ENCODE measurements at regions not wholly inside any gene's neighbourhood (a gene's known extent, or its start where the extent isn't known, plus 50 kb on each side); places are given as distances from the start of the nearest gene placed in this dataset.

DNA sequence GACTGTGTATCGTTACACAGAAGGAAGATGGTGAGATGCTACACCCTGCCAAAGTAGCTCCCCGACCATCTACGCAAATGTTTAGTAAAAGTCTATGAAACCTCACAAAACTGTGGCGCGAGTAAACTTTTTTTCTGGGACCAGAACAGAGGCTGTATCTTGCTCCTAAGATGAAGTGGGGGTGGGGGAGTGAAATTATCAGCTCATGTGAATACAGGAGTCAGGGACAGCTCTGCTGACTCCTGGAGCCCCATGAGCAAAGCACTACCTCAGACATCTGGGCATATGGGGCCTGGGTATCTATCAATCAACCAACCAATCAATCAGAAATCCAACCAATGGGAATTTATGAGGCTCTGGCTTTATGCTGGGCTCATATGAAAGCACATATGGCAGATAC, 138.6 kb upstream of the RANBP3L start:
- Histone ChIP-seq H3K9me3 (ENCODE audit: severe bottlenecking) (no peaks in the 10 kb centered on the region), H3K4me1 (ENCODE audit: insufficient read depth, poor library complexity, severe bottlenecking) (peaks cover 32% of the 10 kb centered on the region), H3K27me3 (ENCODE audit: insufficient read depth, poor library complexity, severe bottlenecking) (no peaks in the 10 kb centered on the region), H3K27ac (ENCODE audit: poor library complexity, severe bottlenecking) (no peak overlapping the region), H3K36me3 (ENCODE audit: low read depth) (no peaks in the 10 kb centered on the region), H3K4me3 (ENCODE audit: severe bottlenecking) (no peak overlapping the region)
- ATAC-seq (ENCODE audit: low read depth), result no peak
- TF ChIP-seq, protein P1, sequence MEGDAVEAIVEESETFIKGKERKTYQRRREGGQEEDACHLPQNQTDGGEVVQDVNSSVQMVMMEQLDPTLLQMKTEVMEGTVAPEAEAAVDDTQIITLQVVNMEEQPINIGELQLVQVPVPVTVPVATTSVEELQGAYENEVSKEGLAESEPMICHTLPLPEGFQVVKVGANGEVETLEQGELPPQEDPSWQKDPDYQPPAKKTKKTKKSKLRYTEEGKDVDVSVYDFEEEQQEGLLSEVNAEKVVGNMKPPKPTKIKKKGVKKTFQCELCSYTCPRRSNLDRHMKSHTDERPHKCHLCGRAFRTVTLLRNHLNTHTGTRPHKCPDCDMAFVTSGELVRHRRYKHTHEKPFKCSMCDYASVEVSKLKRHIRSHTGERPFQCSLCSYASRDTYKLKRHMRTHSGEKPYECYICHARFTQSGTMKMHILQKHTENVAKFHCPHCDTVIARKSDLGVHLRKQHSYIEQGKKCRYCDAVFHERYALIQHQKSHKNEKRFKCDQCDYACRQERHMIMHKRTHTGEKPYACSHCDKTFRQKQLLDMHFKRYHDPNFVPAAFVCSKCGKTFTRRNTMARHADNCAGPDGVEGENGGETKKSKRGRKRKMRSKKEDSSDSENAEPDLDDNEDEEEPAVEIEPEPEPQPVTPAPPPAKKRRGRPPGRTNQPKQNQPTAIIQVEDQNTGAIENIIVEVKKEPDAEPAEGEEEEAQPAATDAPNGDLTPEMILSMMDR (IDR thresholded peaks at IDR 0.05; ENCODE audit: poor library complexity, severe bottlenecking), result no peak
- DNase-seq (ENCODE audit: low spot score), result no peak

DNA sequence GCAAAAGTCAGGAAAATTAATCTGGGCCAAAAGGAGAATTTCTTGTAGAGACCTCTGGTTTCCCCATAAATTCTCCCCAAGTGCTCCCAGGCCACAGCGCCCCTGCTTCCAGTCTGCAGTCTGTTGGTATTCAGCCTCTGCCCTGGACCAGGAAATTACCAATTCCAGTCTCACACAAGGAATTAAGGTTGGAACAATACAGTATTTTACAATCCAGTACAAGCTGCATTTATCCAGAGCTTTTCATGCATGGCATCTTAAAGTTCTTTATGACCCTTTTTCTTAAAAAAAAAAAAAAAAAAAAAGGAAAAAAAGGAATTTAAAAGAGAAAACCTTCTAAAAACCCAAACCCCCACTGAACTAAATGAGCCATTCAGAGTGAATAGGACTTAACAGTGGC, 139.6 kb upstream of the RANBP3L start:
- peaks cover 32% of the 10 kb centered on the region for H3K4me1 ChIP-seq (ENCODE audit: insufficient read depth, poor library complexity, severe bottlenecking)
- H3K9me3 ChIP-seq (ENCODE audit: severe bottlenecking), result no peaks in the 10 kb centered on the region
- H3K27me3 ChIP-seq (ENCODE audit: insufficient read depth, poor library complexity, severe bottlenecking), result no peaks in the 10 kb centered on the region
- H3K4me3 ChIP-seq (ENCODE audit: severe bottlenecking), result no peak overlapping the region
- ATAC-seq (ENCODE audit: low read depth), result no peak
- DNase-seq (ENCODE audit: low spot score), result no peak
- peak overlapping the region; percentile 62 for H3K27ac ChIP-seq (ENCODE audit: poor library complexity, severe bottlenecking)
- H3K36me3 ChIP-seq (ENCODE audit: low read depth), result no peaks in the 10 kb centered on the region
- TF ChIP-seq, protein P1 (IDR thresholded peaks at IDR 0.05; ENCODE audit: poor library complexity, severe bottlenecking), result no peak

DNA sequence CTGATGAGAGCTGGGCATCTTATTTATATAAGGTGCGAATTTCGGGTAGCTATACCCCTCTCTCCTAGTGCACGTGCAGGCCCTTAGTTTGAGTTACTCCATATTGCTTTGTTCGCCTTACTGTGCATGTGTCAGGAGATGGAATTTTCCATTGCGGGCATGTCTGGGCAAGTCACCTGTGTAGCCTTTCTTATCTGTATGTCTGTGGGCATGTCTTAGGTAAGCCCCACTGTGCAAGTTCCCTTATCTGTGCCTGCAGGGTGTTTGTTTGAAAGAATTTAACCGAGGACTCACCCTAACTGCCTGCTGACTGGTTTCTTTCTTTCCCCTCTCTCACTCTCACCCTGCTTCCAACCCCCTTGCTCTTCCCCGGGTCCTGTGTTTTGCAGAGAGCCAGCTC, 140.7 kb upstream of the RANBP3L start:
- Histone ChIP-seq H3K4me3 (ENCODE audit: severe bottlenecking) (no peak overlapping the region), H3K9me3 (ENCODE audit: severe bottlenecking) (no peaks in the 10 kb centered on the region), H3K27me3 (ENCODE audit: insufficient read depth, poor library complexity, severe bottlenecking) (no peaks in the 10 kb centered on the region), H3K4me1 (ENCODE audit: insufficient read depth, poor library complexity, severe bottlenecking) (peaks cover 32% of the 10 kb centered on the region), H3K36me3 (ENCODE audit: low read depth) (no peaks in the 10 kb centered on the region), H3K27ac (ENCODE audit: poor library complexity, severe bottlenecking) (peak overlapping the region; percentile 62)
- TF ChIP-seq, protein P1 (IDR thresholded peaks at IDR 0.05; ENCODE audit: poor library complexity, severe bottlenecking), result no peak
- DNase-seq (ENCODE audit: low spot score) (peak; percentile 80), ATAC-seq (ENCODE audit: low read depth) (peak; percentile 62)

DNA sequence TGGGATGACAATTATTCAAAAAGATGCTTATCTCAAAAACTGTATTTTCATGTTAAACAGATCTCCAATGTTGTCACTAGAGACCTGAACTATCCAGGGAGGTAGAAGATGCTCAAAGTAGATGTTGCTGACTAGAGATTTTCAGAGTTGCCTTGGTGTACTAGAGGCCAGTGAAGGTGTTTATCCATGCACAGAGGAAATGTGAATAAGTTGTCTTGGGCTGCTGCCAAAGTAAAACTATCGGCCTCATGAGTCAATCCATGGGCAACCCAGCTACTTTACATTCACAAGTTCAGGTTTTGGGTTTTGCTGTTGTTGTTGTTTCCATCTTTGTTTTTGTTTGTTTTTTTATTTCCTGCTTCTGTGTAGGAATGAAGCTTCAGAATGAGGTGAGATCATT, 141.1 kb upstream of the RANBP3L start:
- H3K4me1 ChIP-seq (ENCODE audit: insufficient read depth, poor library complexity, severe bottlenecking), result peaks cover 33% of the 10 kb centered on the region
- DNase-seq (ENCODE audit: low spot score) (no peak), ATAC-seq (ENCODE audit: low read depth) (peak; percentile 88)
- H3K9me3 ChIP-seq (ENCODE audit: severe bottlenecking), result no peaks in the 10 kb centered on the region
- no peak overlapping the region for H3K4me3 ChIP-seq (ENCODE audit: severe bottlenecking)
- H3K27me3 ChIP-seq (ENCODE audit: insufficient read depth, poor library complexity, severe bottlenecking), result no peaks in the 10 kb centered on the region
- H3K27ac ChIP-seq (ENCODE audit: poor library complexity, severe bottlenecking), result peak overlapping the region; percentile 62
- TF ChIP-seq, protein P1 (IDR thresholded peaks at IDR 0.05; ENCODE audit: poor library complexity, severe bottlenecking), result no peak
- H3K36me3 ChIP-seq (ENCODE audit: low read depth), result no peaks in the 10 kb centered on the region

DNA sequence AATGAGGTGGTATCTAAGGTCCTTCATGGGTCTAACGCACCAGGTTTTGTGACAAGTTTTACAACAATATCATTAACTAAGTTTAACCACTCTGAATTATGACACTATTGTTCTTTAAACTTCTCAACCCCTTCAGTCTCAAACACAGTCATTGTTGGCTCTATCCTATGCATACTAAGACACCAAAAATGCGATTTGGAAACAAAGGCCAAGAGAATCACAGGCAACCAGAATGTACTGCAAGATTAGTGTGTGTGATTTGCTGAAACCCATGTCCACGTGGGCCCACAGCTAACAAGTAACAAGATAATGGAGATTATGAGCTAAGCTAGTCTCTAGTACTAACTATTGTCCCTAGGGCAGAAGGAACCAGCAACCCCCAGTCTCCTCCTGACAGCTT, 142.2 kb upstream of the RANBP3L start:
- no peak for ATAC-seq (ENCODE audit: low read depth)
- H3K9me3 ChIP-seq (ENCODE audit: severe bottlenecking), result no peaks in the 10 kb centered on the region
- no peak for DNase-seq (ENCODE audit: low spot score)
- H3K4me1 ChIP-seq (ENCODE audit: insufficient read depth, poor library complexity, severe bottlenecking), result peaks cover 35% of the 10 kb centered on the region
- TF ChIP-seq, protein P1 (IDR thresholded peaks at IDR 0.05; ENCODE audit: poor library complexity, severe bottlenecking), result no peak
- no peak overlapping the region for H3K4me3 ChIP-seq (ENCODE audit: severe bottlenecking)
- H3K36me3 ChIP-seq (ENCODE audit: low read depth), result no peaks in the 10 kb centered on the region
- H3K27me3 ChIP-seq (ENCODE audit: insufficient read depth, poor library complexity, severe bottlenecking), result no peaks in the 10 kb centered on the region
- peak overlapping the region; percentile 62 for H3K27ac ChIP-seq (ENCODE audit: poor library complexity, severe bottlenecking)
